A172 (cell line): ENCODE measurements at regions not wholly inside any gene's neighbourhood (a gene's known extent, or its start where the extent isn't known, plus 50 kb on each side); places are given as distances from the start of the nearest gene placed in this dataset.
A peak's percentile ranks its signal among the peaks of the same experiment; 100 is the strongest.

Experiments used
- DNase-seq: peaks from one replicate; pipeline ENCODE4 v3.0.0-alpha.2; 2015; ENCODE audit warnings: low spot score

DNA sequence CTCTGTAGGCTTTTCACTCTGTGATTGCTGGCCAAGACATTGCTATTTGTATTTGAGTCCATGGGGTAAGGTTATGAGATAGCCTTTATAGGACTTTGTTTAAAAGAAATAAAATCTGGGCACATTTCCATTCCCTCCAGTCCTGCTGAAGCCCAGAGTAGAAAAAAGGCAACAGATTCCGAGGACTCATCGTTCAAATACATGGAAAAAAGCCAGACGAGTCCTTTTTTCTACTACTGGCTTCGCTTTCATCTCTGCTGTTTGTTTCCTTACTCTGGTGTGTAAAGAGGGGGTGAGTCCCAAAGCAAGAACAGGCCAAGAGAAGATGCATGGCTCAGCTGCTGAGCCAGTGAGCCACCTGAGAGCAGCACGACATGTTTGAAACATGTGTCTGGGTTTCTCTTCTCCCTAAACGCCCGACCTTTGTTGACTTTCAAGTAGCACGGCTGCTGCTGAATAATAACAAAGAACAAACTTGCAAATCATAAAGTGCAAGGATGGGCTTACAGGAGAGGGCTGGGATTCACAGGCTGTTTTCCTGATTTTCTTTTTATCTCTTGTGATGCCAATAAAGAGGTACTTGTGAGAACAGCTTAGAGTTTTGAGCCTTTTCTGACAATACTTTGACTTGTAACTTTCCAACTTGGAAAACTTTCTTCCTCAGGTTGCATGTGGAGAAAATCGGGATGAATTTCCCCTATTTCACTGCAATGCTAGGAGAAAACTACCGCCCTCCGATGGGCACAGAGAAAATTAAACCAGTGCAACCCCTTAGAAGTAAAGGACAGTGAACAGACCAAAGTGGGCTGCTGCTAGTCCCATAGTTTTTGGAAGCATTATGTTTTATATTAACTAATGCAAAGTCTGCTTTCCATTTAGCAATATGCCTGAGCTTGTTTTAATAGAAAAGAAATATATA lies 195.2 kb upstream of the RAG2 start:
- DNase-seq, result no peak

DNA sequence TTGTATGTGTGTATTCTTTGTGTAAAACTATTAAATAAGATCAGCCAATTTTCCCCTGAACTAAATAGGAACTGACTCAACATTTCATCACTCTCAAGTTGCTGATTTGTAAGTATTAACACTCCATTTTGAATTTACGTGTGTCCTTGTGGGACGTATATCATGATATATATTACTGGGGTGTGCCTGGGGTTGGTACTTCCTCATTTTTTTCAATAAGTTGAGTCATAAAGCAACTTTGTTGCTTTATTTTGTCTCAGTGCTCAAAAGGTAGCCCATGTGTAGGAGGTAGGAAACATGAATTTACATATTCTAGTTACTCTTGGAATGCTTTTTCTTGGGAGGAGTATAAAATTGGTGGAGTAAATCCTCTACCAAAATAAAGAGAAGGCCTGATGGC lies 193.9 kb upstream of the RAG2 start:
- DNase-seq, result no peak

DNA sequence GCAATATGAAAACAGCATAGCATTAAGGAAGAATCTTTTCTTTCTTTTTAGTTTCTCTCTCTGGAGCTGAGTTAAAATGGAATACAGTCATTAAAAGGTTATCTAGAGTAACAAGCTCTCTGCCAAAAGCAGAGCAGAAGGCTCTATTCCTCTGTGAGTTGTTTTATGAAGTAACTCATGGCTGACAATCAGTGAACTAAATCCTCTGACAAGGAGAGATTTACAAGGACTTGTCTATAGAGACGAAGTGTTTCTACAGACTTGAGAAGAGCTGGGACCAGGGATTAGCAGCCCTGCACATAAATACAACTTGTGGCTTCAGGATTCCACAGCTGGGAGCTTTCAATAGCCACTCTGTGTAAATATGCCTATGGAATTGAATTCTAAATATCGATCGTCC lies 192.5 kb upstream of the RAG2 start:
- no peak for DNase-seq

DNA sequence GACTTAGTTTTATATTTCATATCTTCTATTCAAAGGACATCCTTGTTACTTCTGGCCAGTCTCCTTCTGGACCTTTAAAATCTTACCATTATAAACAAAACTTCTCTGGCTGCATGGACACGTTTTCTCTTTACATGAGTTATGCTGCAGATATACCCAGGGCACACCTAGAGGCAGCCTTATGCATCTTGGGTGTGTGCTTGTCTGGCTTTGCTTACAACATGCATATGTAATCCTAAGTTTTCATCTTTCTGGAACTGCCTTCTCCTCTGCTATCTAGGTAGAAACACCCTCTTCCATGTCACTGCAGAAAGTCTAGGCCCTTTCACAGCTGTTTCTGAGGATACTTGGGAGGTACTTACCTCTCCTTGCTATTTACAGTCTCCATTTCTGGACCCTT lies 185.8 kb upstream of the RAG2 start:
- no peak for DNase-seq

DNA sequence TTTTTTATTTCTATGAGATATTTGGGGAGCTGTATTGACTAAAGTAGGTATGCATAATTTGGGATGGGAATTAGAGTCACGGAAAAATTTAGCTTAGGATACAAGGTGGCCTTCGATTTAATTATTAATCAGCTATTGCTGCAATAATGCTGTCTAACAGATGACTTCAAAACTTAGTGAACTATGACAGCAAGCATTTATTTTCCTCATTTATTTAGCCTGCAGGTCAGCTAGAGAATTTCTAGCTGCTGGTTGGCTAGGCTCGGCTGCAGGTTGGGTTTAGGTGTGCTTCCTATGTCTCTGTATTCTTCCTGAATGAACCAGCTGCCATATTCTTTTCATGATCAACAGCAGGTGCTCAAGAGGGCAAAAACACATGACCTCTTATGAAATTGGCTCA lies 181.8 kb upstream of the RAG2 start:
- no peak for DNase-seq

DNA sequence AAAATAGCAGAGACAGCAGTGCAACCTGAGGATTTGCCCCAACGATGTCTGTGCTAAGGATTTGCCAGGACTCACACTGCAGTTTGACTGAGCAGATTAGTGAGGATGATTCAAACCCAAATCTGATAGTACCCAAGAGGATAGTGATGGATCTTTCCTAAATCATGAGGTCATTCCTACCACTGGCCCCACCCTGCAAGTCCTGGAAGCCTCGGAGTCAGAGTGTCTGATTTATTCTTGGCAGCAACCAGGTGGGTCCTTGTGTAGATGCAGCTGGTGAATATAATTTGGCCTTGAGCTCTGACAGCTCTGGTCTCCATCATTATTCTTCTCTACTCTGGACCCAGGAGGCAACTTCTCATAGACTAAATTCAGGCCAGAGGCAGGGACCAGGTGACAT lies 179.3 kb upstream of the RAG2 start:
- no peak for DNase-seq

DNA sequence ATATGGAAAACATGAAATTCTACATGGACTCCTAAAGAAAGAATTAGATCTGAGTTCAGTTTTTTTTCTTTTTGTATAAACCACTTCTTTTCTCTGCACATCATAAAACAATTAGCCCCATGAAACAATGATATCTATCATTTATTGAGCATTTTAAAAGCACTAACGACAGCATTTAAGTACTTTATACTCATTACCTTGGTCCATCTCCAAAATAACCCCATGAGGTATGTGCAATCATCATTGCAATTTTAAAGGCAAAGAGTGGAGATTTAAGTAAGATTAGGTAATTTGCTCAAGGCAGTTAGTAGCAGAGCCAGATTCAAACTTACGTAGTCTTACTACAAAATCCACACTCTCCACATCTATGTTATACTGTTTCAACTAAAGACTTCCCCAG lies 177.7 kb upstream of the RAG2 start:
- DNase-seq, result no peak

DNA sequence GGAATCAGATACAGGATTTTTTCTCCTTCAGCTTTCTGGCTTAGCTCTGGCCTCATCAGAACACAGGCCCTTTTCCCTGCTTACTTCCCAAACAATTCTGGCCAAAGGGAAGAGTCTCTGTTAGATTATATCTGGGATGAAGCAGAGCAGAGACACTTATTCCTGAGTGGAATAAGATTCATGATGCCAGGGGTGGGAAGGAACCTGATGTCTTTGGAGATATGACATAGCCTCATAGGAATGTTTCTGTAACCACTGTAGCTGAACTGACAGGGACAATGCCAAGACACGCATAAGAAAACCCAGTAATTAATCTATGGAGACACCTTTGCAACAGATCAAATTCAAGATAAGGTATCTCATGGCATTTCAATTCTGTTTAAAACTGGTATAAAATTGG lies 177.1 kb upstream of the RAG2 start:
- peak; percentile 23 for DNase-seq

DNA sequence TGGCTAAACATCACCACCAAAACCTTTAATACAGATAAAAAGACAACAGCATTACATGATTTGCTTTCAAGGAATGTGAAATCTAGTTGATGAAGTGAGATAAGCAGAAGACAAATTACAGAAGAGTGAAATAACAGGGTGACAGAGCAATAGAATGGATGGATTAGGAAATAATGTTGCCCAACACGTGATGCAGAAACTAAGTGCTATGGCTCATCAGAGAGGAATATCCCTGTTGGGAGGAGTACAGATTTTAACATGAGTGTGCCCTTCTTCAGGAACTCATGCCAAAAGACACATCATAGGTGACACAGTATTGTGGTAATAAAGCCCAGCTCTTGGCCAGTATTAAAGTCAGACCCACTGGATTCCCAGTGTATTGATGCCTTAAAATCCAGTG lies 176.6 kb upstream of the RAG2 start:
- peak; percentile 48 for DNase-seq

DNA sequence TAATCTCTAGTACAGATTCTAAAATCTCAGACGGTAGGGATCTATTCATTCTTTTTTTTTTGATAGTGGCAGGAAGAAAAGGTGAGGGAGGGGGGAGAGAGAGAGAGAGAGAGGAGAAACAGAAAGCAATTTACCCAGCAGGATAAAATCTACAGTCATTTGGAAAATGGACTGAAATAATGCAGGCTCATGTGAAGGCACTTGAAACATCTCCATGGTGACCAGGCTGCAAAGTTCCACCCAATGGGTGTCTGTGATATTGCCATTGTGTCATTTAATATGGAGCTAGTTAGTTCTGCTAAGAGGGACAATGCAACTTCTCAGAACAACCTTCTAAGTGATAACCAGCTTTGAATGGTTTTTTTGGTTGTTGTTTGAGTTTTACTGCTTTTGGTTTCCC lies 165.2 kb upstream of the RAG2 start:
- DNase-seq, result no peak

DNA sequence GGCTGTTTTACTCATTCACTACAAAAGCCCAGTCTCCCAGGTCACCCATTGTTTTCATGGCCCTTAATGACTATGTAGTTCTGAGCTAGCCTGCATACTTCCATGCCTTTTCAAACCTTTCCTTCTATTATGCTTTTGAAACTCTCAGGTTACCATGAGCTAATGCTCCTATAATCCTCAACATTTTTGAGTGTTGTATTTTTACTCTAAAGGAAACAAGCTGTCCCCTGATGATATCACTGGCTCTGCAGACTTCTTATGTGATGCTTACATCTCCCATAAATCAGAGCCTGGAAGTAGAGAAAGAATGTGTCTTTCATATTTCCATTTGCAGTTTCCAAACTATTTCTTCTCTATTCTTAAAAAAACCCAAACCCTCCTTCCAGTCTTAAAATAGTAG lies 159.0 kb upstream of the RAG2 start:
- DNase-seq, result no peak

DNA sequence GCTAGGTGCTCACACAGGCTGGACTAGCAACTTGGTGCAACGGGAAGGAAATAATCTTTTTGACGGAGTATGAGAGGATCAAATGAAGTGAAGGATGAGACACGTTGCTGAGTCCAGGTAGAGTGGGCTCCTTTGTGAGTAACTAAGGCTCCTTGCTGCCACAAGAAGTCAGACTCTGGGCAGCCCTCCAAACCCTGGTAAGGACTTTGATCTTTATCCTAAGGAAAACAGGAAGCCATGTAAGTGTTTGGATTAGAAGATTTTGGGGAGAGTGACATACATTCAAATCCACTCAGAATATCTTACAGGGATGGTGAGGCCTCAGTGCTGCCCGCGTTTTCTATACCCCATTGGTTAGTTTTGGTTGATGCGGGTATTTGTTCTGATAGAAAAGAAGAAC lies 155.9 kb upstream of the RAG2 start:
- no peak for DNase-seq

DNA sequence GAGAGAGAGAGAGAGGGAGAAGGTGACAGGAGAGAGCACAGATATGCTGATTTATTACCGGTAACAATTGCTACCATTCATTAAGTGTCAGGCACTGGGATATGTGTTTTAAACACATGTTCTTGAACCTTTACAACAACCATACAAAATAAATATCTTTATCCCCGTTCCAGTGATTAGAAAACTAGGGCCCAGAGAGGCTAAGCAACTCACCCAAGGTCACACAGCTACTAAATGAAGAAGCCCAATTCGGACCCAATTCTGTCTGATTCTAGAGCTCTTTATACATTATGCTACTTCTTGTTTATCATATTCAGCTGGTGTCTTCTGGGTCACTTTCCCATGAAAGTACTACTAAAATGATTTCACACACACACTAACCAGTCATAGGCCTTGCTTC lies 154.0 kb upstream of the RAG2 start:
- DNase-seq, result no peak

DNA sequence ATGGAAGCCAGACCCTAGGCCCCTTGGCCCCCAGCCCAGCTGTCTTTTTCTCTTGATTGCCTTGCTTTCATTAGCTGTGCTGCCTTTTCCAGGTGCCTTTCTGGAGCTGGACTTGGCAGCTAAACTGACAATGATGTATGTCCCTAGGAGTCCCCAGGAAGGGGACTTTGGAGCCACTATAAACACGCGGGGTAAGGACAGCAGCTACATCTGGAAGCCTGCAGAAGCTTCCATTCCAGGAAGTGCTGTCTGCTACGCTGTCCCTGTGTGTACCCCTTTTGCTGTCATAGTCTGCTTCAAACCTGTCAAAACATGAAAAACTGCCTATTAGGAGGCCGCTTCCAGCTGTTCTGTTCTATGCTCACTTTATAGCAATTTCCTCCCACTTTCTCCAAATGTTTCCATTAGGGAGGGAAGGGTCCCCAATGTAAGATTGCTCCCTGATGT lies 153.3 kb upstream of the RAG2 start:
- no peak for DNase-seq

DNA sequence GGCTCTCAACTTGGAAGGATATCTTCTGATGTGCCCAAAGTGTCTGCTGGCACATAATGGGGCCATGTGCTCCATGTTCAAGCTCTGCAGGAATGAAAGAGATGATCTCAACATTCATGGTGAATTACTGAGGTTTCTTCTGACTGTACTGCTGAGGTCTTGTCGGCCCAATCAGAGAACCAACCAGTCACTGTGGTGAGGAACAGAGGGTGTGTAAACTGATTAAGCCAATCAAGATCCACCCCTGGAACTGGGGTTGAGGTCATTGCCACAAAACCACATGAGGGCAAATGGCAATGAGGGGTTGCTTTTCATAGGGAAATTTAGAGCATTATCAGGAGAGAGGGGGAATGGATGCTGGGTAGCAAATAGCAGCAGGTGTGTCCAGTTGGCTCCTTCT lies 152.3 kb upstream of the RAG2 start:
- DNase-seq, result no peak

DNA sequence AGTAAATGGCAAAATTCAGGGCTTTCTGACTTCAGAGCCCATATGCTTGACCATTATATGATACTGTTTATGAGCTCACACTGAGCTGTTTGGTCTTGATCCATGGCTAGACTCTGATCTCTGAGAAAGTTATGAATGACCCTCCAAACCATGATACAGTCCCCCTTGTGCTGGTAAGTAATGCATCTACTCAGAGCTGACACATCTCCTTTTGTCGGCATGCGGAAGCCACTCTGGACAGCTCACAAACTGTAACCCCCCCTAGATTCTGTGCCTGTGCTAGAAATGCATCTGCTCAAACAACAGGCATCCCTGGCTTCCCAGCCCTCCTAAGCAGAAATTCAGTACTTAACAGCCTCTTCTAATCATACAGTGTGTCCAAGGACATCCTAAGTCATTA lies 150.8 kb upstream of the RAG2 start:
- no peak for DNase-seq

DNA sequence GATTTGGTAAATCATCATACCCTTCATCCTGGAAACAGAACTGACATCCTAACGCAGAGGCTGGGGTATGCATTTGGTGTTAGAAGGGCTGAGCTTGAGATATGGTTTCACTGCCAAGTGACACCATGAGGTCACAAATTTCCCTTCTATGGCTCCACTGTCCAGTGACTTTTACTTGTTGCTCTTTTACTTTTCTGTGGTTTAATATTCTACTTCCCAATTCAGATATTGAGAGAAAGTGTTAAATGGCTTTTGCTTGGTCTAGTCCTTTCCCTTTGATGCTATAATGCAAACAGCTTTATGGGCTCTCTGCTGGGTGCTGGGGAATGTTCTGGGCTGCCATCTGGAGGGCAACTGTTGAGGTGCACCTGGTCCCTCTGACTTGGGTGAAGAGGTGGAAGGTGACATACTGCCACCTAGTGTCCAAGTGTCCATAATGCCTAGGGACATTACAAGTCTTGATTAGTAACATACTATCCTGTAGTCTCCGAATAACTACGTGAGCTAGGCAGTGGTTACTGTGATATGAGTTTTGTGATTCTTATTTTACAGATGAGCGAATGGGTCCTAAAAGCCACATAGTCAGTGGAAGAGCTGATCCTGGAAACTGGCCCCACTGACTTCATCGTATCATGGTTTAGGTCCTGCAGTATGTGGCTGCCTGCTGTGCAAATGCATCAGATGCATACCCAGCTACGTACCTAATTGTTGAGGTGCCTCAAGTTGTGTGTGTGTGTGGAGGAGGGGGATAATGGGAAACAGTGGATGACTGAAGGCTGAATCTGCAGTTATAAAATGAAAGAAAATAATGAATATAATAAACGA lies 149.1 kb upstream of the RAG2 start:
- DNase-seq, result peak; percentile 93

DNA sequence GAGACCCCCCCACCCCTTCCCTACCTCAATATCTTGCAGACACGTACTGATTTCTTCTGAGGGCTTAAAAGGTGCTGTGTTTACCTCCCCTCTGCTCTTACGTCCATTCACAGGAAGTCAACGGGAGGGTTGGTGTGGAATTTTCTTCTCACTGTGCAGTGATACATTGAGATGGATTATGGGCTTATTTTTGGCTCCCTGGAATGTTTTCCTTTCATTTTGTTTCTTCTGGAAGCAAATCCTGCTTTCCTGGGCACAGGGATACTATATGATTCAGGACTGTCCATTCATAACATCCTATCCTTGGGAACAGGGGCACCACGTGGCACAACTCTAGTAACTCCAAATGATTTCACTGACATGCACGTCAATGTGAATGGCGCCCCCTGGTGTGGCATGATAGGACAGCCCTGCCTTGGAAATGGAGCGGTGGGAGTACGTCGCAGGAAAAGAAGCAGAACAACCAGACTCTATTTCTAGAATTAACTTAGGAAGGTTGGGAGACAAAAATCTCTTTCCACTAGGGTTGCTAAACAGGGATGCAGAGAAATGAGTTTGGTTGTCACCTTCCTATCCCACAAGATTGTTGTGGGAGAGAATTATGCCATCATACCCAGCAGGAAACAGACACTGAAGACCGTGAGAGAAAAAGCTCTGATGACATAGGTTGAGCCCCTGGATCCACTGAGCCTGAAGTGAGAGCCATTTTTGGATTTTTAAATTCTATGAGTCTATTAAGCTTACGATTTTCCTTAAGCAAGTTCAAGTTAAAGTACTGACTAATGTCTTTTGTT lies 146.5 kb upstream of the RAG2 start:
- peak; percentile 62 for DNase-seq

DNA sequence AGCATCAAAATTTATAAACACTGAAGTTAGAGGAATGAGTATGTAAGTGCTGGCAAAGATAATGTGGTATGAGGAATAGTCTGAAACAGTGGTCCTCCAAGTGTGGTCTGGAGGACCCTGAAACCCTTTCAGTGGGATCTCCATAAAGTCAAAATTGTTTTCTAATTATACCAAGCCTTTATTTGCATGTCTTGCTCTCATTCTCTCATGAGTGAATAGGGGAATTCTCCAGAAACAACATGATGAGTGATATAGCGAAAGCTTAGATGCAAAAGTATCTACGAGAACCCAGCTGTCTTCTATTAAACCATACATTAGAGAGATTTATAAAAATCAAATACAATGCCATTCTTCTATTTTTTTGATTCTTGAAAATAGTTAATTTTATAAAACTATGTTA lies 145.0 kb upstream of the RAG2 start:
- DNase-seq, result no peak

DNA sequence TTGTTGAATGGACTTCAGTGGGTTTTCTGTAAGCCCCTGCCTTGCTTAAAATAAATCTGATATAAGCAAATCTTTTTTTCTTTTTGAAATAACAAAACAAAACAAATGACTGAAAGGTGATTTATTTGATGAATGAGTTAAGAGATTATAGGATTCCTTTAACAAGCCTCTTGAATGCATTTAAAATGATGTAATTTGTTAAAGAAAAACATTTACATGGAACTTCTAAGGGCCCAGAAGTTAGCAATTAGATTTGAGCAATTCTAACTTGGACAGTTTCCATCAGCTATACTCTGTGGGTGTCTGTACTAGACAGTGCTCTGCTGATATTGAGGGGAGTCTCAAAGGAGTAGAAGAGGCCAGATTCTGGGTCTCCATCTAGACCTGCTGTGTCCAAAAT lies 143.5 kb upstream of the RAG2 start:
- DNase-seq, result no peak

DNA sequence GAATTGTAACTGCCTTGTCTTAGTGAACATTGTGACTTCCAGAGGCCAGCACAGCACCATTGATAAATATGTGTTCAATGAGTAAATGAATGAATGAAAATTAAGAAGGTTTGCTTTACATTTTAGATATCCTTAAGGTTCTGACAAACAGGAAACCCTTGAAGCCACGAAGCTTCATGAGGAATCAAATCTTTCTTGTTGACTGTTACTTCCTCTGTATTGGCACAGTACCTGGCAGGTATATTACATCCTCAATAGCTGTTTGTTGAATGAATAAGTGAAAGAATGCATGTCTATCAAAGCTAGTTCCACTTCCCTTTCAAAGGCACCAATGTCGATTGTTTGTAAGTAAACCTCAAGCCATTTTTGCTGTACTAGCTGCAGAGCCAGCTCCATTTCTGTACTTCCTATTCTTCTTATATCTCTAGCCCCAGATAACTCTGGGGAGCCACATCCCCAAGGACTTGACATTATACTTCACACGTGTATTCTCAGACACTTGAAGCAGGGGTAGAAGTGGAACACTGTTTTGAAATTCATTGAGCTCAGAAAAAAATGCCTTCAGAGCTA lies 140.3 kb upstream of the RAG2 start:
- no peak for DNase-seq

DNA sequence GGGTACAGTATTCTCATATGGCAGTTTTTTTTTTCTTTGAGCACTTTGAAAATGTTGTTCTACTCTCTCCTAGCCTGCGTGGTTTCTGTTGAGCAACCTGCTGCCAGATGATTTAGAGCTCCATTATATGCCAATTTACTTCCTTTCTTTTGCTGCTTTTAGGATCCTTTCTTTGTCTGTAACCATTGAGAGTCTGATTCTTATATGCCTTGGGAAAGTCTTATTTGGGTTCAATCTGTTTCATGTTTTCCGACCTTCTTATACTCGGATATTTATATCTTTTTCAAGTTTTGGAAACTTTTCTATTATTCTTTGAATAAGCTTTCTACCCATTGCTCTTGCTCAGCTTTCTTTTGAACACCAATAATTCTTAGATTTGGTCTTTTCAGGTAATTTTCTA lies 138.1 kb upstream of the RAG2 start:
- DNase-seq, result no peak
